ENCODE measurements at regions not wholly inside any gene's neighbourhood (a gene's known extent, or its start where the extent isn't known, plus 50 kb on each side); places are given as distances from the start of the nearest gene placed in this dataset.

DNA sequence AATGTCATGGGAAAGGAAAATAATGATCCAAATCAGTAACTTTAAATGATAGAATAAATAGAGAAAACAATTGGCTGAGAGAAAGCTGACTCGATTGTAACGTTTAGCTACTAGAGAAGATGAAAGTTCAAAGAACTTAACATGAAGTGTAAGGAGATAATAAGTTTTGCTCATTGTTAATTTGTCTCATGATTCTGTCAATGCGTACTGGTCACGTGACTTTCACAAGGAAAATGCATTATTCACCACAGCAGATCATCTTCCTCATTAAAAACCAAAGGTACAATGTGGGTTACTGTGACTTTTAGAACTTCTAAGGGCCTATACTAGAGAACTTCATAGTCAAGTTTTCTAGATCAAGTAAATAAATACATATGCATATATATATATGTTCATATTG, 1207.2 kb downstream of the EFNB2 start:
- no peak for DNase-seq
- intact Hi-C loops (cut with DNase I), result no loop called here

GRCh38 chr13:105327581-105328126, 1207.8 kb downstream of the EFNB2 start:
- no peak for DNase-seq
- intact Hi-C loops (cut with DNase I), result no loop called here

DNA sequence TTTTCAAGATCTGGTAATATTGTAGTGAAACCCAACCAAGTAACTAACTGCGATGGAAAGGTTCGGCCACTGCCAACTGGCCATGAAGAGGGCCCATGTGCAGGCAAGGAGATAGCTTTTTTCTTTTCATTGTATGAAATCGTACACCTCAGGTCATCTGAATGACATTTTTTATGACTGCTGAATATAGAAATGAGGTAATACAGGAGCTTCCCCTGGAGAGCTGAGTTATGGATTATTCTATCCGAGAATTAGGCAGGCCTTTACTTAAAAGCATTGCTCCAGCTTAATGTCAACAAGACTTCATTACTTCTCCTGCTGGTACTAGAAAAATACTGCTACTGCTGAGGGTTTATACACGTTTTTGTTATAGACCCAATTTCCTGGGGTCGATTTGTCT, 1215.6 kb downstream of the EFNB2 start:
- intact Hi-C loops (cut with DNase I), result no loop called here
- no peak for DNase-seq

DNA sequence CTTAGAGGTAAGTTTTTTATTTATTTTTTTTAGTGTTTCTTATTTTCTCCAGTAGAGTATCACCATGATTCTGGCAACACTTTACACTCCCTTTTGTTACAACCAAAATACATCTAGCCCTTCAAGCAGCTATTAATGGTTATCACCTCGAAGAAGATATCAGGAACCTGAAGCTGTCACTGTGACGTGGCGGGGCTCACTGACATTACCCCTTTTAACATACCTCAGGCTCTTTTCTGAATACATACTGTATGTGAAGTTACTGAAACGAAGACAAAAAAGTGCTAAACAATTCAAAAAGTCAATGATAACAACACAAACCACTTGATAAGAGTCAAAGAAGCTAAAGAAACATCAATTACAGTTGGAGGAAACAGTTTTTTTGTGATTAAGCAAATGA, 1218.7 kb downstream of the EFNB2 start:
- intact Hi-C loops (cut with DNase I), result no loop called here
- DNase-seq, result no peak

DNA sequence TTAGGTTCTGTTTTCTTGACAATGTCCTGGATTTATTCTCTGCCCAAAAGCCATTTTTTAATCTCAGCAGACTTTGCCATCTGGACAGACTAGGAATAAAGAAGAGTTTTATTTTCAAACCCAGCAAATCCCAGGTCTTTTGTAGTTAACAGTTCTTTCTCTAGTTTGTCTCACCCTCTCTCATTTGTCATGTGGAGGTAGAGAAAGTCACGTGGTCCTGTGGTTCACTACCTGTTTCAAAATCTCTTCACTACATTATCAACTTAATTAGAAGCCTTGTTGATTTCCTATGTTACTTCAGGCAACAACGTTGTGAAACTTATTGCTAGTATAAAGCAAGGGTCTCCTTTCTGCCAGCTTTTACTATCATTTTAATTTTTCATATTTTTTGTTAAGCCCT, 1222.6 kb downstream of the EFNB2 start:
- no peak for DNase-seq
- intact Hi-C loops (cut with DNase I), result no loop called here

DNA sequence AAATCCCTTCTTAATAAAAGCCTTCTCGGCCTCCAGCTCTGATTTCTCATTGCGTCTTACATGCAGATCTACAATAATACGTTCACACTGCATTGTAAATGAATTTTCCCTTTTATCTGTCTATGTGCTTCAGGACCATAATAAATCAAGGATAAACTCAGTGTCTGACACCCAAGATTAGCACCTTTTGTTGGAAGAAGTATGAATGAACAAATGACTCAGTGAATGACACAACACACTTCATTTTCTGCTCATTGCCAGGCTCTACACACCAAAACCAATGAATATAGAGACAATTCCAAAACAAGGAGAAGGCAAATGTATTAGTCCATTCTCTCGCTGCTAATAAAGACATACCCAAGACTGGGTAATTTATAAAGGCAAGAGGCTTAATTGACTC, 1224.4 kb downstream of the EFNB2 start:
- DNase-seq, result no peak
- intact Hi-C loops (cut with DNase I), result no loop called here

DNA sequence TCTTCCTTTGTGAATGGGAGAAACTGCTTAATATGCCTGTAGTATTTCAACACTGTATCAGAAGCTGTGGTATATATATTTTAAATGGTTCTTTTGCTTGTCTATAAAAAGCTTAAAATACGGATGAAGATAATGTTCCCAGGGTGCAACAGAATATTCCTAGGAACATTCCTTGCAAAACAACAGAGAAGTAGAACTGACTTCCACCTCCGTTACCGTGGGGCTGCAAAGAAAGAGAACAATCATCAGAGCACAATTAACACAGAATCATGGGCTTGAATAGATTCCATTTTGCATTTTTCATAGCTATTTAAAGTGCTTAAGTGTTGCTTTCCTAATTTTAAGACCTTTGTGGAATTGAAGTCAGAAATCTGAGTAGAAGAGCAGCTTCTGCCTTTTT, 1227.7 kb downstream of the EFNB2 start:
- intact Hi-C loops (cut with DNase I), result no loop called here
- DNase-seq, result peak in 13 of 42 donors; percentile 4 to 66 (median 20)

DNA sequence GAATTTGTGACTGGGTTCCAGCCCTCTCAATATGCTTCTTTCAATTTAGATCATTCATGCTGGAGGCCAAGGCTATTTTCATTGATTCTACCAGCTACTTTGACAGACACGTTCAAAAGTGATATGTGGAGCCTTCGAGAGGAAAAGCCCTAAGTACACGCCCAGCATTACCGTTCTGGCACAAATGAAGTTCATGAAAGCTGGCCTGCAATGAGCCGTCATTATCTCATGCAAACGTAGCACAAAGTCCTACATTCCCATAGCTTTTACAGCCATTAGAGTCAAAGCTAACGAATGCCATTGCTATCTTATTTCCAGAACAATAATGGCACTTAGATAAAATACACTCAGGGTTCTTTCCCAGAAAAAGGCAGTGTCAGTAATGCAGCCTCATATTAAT, 1237.6 kb downstream of the EFNB2 start:
- no peak for DNase-seq
- intact Hi-C loops (cut with DNase I), result no loop called here

GRCh38 chr13:105291987-105292386, 1243.5 kb downstream of the EFNB2 start:
- no peak for DNase-seq
- intact Hi-C loops (cut with DNase I), result no loop called here

GRCh38 chr13:105290596-105290995, 1244.9 kb downstream of the EFNB2 start:
- intact Hi-C loops (cut with DNase I), result no loop called here

DNA sequence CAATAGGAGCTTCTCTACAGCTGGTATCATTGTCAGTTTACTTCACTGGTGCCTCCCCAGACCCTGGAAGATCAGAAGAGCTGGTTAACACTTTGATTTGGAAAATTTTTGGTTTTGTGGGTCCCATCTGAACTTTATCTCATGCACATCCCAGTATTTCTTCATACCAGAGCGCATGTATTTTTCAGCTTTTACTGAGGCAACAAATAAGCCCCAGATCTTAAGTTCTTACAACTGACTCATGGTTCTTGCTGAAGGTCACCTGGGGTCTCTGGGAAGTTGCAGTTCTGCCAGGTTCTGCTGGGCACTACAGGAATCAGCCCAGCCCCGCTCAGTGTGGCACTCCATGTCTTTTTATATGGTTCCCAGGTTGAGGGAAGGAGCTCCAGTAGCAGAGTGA, 1249.9 kb downstream of the EFNB2 start:
- intact Hi-C loops (cut with DNase I), result no loop called here

More at GRCh38 chr13:105290596-105290995, 1244.9 kb downstream of the EFNB2 start:
- DNase-seq, result no peak

DNA sequence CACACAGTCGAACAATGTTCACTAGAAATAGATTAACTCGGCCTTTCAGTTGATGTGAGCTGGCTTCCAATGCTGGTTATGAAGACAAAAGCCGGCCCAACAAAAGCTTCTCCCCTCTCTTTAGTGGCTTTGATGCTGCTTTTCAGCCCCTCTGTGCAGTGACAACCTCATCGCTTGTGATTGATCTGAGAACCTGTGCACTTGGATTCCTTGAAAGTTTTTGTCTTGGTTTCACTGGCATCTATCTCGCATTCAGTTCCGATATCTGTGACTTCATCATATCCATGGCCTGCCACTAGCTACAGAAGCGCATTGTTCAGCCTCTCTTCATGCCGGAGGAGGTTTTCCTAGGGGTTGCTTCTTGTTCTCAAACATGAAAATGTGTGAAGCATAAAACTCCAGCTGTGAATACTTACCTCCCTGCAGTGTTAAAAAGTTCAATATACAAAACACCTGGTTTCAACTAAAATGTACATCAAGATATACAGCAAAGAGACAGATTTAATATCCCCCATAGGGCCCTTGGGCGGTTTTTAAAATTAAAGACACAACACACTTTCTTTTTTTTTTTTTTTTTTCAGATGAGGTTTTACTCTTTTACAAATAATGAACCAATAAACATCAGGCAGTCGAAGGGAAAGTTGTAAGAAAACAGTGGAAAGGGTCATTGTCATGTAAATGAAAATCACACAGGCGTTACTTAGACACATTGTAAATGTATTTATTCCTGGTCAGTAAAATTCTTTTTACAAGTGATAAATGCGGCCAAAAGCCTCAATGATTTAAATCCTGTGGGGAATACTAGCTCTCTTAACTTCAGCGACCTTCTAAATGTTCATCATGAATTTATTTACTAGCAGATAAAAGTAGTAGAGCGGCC, 1252.8 kb downstream of the EFNB2 start:
- intact Hi-C loops (cut with DNase I), result no loop called here
- no peak for DNase-seq

More for the DNA sequence above, 1249.9 kb downstream of the EFNB2 start:
- DNase-seq, result no peak

DNA sequence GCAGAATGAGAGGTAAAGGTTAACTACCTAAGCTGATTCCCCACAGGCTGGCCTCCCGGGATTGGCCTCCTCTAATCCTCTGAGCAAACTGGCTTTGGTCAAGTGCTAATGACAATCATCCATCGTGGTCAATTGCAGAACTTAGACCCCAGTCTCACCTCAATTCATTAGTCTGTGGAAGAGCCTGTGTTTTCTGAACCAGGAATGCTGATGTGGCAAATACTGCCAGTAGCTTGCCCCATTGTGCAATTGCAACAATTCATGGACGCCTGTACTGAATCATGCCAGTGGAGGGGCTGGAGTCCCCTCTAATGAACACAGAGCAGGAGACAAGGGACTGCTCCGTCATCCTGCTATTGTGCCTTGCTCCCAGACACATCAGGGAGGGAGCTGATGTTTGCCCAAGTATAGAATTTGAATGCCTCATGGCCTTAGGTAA, 1256.5 kb downstream of the EFNB2 start:
- DNase-seq, result no peak

GRCh38 chr13:105276571-105276970, 1258.9 kb downstream of the EFNB2 start:
- DNase-seq, result no peak
- intact Hi-C loops (cut with DNase I), result no loop called here

More for the DNA sequence above, 1256.5 kb downstream of the EFNB2 start:
- intact Hi-C loops (cut with DNase I), result no loop called here

DNA sequence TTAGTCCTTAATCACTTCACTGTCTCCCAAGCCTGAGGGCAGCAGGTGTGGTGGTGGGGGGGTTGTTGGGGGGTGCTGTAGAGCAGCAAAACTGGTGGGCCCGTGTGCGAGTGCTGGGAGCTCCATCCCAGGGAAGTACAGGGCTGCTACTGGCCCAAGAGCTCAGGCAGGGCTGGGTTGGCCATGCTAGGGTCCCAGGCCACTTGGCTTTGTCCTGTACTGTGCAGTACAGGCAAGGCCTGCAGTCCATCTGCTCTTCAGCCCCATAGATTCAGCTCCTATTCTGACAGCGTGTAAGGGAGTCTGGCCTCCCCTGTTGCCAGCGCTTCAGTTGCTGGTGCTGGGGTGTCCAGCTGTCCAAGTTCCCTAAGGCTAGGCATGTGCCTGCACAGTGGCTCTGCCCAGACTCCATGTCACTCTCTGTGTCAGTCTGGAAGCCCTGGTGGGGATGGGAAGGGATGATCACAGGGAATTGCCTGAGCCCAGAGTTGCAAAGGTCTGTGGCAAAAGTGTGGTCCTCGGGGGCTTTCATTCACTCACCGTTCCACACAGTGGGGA, 1261.7 kb downstream of the EFNB2 start:
- no peak for DNase-seq
- intact Hi-C loops (cut with DNase I), result no loop called here

GRCh38 chr13:105272660-105273631, 1262.5 kb downstream of the EFNB2 start:
- no peak for DNase-seq
- intact Hi-C loops (cut with DNase I), result no loop called here

- intact Hi-C loops (cut with DNase I), result no loop called here
- DNase-seq, result no peak
Measured at GRCh38 chr13:105266615-105267014, 1268.8 kb downstream of the EFNB2 start.

DNA sequence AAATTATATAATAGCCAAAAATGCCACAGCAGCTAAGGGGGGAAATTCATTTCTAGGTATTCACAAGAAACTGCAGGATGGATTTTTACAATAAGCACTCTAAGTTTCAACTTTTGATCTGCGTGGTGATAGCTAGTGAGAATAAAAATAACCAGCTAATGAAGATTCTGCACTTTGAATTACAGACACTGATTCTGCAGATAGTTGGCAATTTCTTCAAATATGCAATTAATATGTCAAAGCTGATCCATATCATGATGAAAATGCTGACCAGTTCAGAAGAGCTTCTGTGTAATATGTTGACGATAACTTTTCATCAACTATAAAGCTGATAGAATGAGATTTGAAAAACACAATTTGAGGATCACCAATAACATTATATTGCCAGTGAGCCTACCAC, 1272.9 kb downstream of the EFNB2 start:
- no peak for DNase-seq
- intact Hi-C loops (cut with DNase I), result no loop called here

DNA sequence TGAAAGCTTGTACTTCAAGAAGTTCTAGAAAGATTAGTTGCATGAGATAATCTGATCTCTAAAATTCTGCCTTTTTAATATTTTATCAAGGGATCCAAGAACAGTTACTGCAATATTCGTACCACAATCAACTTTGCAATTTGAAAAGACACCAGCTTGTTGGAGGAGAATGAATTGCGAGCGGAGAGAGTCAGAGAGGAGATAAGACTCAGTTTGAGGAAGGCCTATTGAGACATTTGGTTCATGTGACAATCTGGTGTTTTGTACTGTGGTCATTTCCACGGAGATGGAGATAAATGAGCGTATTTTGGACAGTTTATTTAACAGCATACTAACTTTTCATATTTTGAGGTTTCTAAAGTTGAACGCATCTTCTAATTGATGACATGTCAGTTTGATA, 1276.0 kb downstream of the EFNB2 start:
- intact Hi-C loops (cut with DNase I), result no loop called here
- DNase-seq, result no peak
